HepG2 (cell line): ENCODE measurements at regions not wholly inside any gene's neighbourhood (a gene's known extent, or its start where the extent isn't known, plus 50 kb on each side); places are given as distances from the start of the nearest gene placed in this dataset.

ENCODE experiments used
- ATAC-seq: fragments of 200-7000 bp; cut with Tn5 transposase; 3 replicates; pipeline ENCODE4 v1.9.1; 2020; ENCODE audit warnings: mild to moderate bottlenecking, moderate library complexity
- BruUV-seq: library from RNA; stranded (reverse); fragments of 400-500 nt; replicated peaks from 2 replicates; lab custom pipeline; 2021; lab: Mats Ljungman, UMichigan
- CTCF ChIA-PET: fragments of 300-600 bp; formaldehyde crosslinking; extraction: SDS; loops from one replicate; lab custom pipeline; 2021; ENCODE audit warnings: low total read pairs, inconsistent platforms, low intra/inter-chr PET ratio; lab: Yijun Ruan, JAX
- POLR2A ChIA-PET: fragments of 350-600 bp; sonication (Branson Sonifier 250); formaldehyde crosslinking; loops from one replicate; lab custom pipeline; 2020; ENCODE audit warnings: antibody characterized with exemption, inconsistent platforms; lab: Yijun Ruan, JAX
- DNase-seq: peaks from one replicate; pipeline ENCODE4 v3.0.0-alpha.2; 2015; ENCODE audit warnings: low spot score
- FAIRE-seq: peaks from 3 replicates; lab custom pipeline; 2011; peaks lifted over from hg19 to GRCh38; lab: Jason Lieb, UNC
- H2AFZ ChIP-seq: one replicate; pipeline ENCODE4 v1.6.1; 2011; ENCODE audit warnings: low read length, inconsistent platforms
- H3K27ac ChIP-seq: fragments of 300-600 bp; 3 replicates; pipeline ENCODE4 v1.8.0; 2011; ENCODE audit warnings: mixed run types, mild to moderate bottlenecking, mixed read lengths, low read length, inconsistent platforms; ENCODE audit not compliant: insufficient read depth; ENCODE audit errors: extremely low read length
- H3K27me3 ChIP-seq, 2 experiments: fragments of 200-600 bp in 1 of 2; 2 replicates in 1 of 2; 3 replicates in 1 of 2; pipeline versions ENCODE4 v1.6.0 to v1.8.0; 2011; ENCODE audit warnings: low read length in 2 of 2, mild to moderate bottlenecking in 2 of 2, moderate library complexity in 2 of 2, inconsistent platforms in 1 of 2; ENCODE audit not compliant: insufficient read depth in 2 of 2, control insufficient read depth in 1 of 2
- H3K36me3 ChIP-seq, 2 experiments: fragments of 200-600 bp in 1 of 2; replicated peaks in 1 of 2; 2 replicates in 1 of 2; 3 replicates in 1 of 2; pipeline versions ENCODE4 v1.5.1 to v1.8.0; 2011; ENCODE audit warnings: low read length in 2 of 2, inconsistent platforms in 1 of 2; ENCODE audit not compliant: insufficient read depth in 2 of 2, control insufficient read depth in 1 of 2
- H3K4me1 ChIP-seq: 2 replicates; pipeline ENCODE4 v1.5.1; 2012; ENCODE audit warnings: low read length, inconsistent platforms; ENCODE audit not compliant: insufficient read depth
- H3K4me2 ChIP-seq: 2 replicates; pipeline ENCODE4 v1.6.0; 2011; ENCODE audit warnings: low read depth, low read length, inconsistent platforms
- H3K4me3 ChIP-seq, 3 experiments: fragments of 200-600 bp in 1 of 3; sonication (generic), shearing (Covaris generic) in 1 of 3; replicated peaks in 1 of 3; 2 replicates each; pipeline ENCODE4 v1.5.1; 2011 to 2016; ENCODE audit warnings: low read length in 3 of 3, inconsistent platforms in 2 of 3, low read depth in 2 of 3, mild to moderate bottlenecking in 2 of 3, control low read depth in 1 of 3, mixed read lengths in 1 of 3; ENCODE audit not compliant: insufficient read depth in 1 of 3
- H3K79me2 ChIP-seq: one replicate; pipeline ENCODE4 v1.6.1; 2011; ENCODE audit warnings: low read length, inconsistent platforms; ENCODE audit not compliant: insufficient read depth
- H3K9ac ChIP-seq: 2 replicates; pipeline ENCODE4 v1.6.0; 2011; ENCODE audit warnings: mild to moderate bottlenecking, low read depth, low read length, inconsistent platforms; ENCODE audit not compliant: insufficient read depth
- H3K9me3 ChIP-seq: 2 replicates; pipeline ENCODE4 v1.5.1; 2012; ENCODE audit warnings: mild to moderate bottlenecking, low read length
- H4K20me1 ChIP-seq: 2 replicates; pipeline ENCODE4 v1.6.0; 2011; ENCODE audit warnings: inconsistent platforms, mild to moderate bottlenecking, low read length, moderate library complexity; ENCODE audit not compliant: insufficient read depth
- BCL6 ChIP-seq: IDR thresholded peaks from 2 replicates; pipeline ENCODE4 v1.6.1; 2016; ENCODE audit warnings: missing genetic modification reagents, missing compliant biosample characterization
- HNF1A ChIP-seq, 2 experiments: sonication (generic) in 1 of 2; formaldehyde crosslinking in 1 of 2; IDR thresholded peaks; 2 replicates each; pipeline versions ENCODE4 v1.4.0 to v1.6.1; 2016 to 2020; ENCODE audit warnings: borderline replicate concordance in 1 of 2, low read depth in 1 of 2, mild to moderate bottlenecking in 1 of 2, missing genetic modification reagents in 1 of 2
- NCOR1 ChIP-seq: fragments of 200-600 bp; sonication (generic); IDR thresholded peaks from 2 replicates; pipeline ENCODE4 v1.7.0; 2017; ENCODE audit warnings: antibody characterized with exemption, low read length, borderline replicate concordance
- NR0B2 ChIP-seq: sonication (generic); formaldehyde crosslinking; IDR thresholded peaks from 2 replicates; pipeline ENCODE4 v1.4.0; 2020; ENCODE audit warnings: mild to moderate bottlenecking, missing genetic modification reagents
- NR3C1 ChIP-seq: sonication (generic); formaldehyde crosslinking; IDR thresholded peaks from 2 replicates; pipeline ENCODE4 v1.4.0; 2020; ENCODE audit warnings: missing genetic modification reagents
- POGZ ChIP-seq: sonication (generic); formaldehyde crosslinking; IDR thresholded peaks from 2 replicates; pipeline ENCODE4 v1.4.0; 2020; ENCODE audit warnings: mild to moderate bottlenecking, missing genetic modification reagents
- SALL1 ChIP-seq: sonication (generic); formaldehyde crosslinking; IDR thresholded peaks from 2 replicates; pipeline ENCODE4 v1.8.0; 2022; ENCODE audit warnings: mild to moderate bottlenecking, missing genetic modification reagents
- WGBS: methylation state at CpG from one replicate; pipeline ENCODE4 v1.1.6; 2017; ENCODE audit warnings: low lambda C conversion rate; 5-methylcytosine and 5-hydroxymethylcytosine counted together
- in situ Hi-C: cut with HindIII; loops from 2 replicates; pipeline ENCODE4 v1.10.0; 2017; ENCODE audit warnings: low pct_unique_long_range_greater_than_20kb; ENCODE audit not compliant: extremely low pct_ligation_motif_present
- intact Hi-C: fragments of 100-400 bp; cut with micrococcal nuclease; formaldehyde crosslinking; loops from one replicate; pipeline ENCODE4 v1.10.0; 2022; ENCODE audit not compliant: unreplicated experiment

- TF ChIP-seq NR3C1 (CRISPR knock-in tag) (no peak), BCL6 (CRISPR knock-in tag) (no peak), NCOR1 (no peak)
Observed at GRCh38 chr2:16319551-16320121, 346.0 kb downstream of the CYRIA start (continued).

- intact Hi-C loops (loop anchor here (1.0 kb wide), 1 partner anchor 49 kb away; no protein-coding TSS in a partner anchor), in situ Hi-C loops (no loop called here)
- no TSS peak for BruUV-seq
- Histone ChIP-seq H3K4me3 (no peak overlapping the region), H3K4me2 (no peak overlapping the region), H3K79me2 (no peaks in the 10 kb centered on the region), H2AFZ (no peak overlapping the region), H3K27me3 (no peaks in the 10 kb centered on the region), H3K9me3 (no peaks in the 10 kb centered on the region), H3K9ac (no peak overlapping the region), H3K4me1 (no peaks in the 10 kb centered on the region), H4K20me1 (no peaks in the 10 kb centered on the region), H3K27ac (no peak overlapping the region), H3K36me3 (no peaks in the 10 kb centered on the region)
- CTCF ChIA-PET = no interaction called here
- TF ChIP-seq POGZ (CRISPR knock-in tag) (no peak), SALL1 (no peak), HNF1A (IDR thresholded peaks at IDR 0.05; ENCODE audit: low read depth) (no peak), HNF1A (CRISPR knock-in tag; IDR thresholded peaks at IDR 0.05; ENCODE audit: borderline replicate concordance) (no peak), NR0B2 (no peak)
- POLR2A ChIA-PET = no interaction called here
- FAIRE-seq = no peak
- DNase-seq = no peak
- 44% methylated on average over 4 of the region's 4 CpGs for WGBS
- no peak for ATAC-seq
Observed at GRCh38 chr2:16318474-16319195, 347.0 kb downstream of the CYRIA start.
